Keratinocyte (primary cell): ENCODE measurements at regions not wholly inside any gene's neighbourhood (a gene's known extent, or its start where the extent isn't known, plus 50 kb on each side); places are given as distances from the start of the nearest gene placed in this dataset.

Experiments
- DNase-seq: peaks from one replicate; pipeline ENCODE4 v3.0.0-alpha.2; 2011; ENCODE audit warnings: low read depth, missing footprints, low spot score
- FAIRE-seq: peaks from 2 replicates; lab custom pipeline; 2011; peaks lifted over from hg19 to GRCh38; lab: Jason Lieb, UNC
- H2AFZ ChIP-seq: 2 replicates; pipeline ENCODE4 v1.6.0; 2012; ENCODE audit warnings: low read length, control low read depth, inconsistent platforms; ENCODE audit not compliant: control insufficient read depth
- H3K27ac ChIP-seq: 2 replicates; pipeline ENCODE4 v1.5.1; 2011; ENCODE audit warnings: low read length; ENCODE audit not compliant: control insufficient read depth, insufficient read depth
- H3K27me3 ChIP-seq: 3 replicates; pipeline ENCODE4 v1.6.0; 2011; ENCODE audit warnings: low read length; ENCODE audit not compliant: control insufficient read depth, insufficient read depth; ENCODE audit errors: extremely low read depth
- H3K36me3 ChIP-seq, 2 experiments: 2 replicates in 1 of 2; 3 replicates in 1 of 2; pipeline ENCODE4 v1.5.1; 2011; ENCODE audit warnings: low read length in 2 of 2, mild to moderate bottlenecking in 1 of 2; ENCODE audit not compliant: control insufficient read depth in 2 of 2, insufficient read depth in 2 of 2; ENCODE audit errors: extremely low read depth in 1 of 2
- H3K4me1 ChIP-seq: 3 replicates; pipeline ENCODE4 v1.5.1; 2011; ENCODE audit warnings: low read length; ENCODE audit not compliant: control insufficient read depth, insufficient read depth; ENCODE audit errors: extremely low read depth
- H3K4me2 ChIP-seq: 3 replicates; pipeline ENCODE4 v1.6.0; 2011; ENCODE audit warnings: low read depth, low read length; ENCODE audit not compliant: control insufficient read depth, insufficient read depth; ENCODE audit errors: extremely low read depth
- H3K4me3 ChIP-seq, 3 experiments: fragments of 200-600 bp in 1 of 3; sonication (generic) in 1 of 3; 2 replicates in 2 of 3; 3 replicates in 1 of 3; pipeline ENCODE4 v1.5.1; 2011 to 2016; ENCODE audit warnings: low read length in 3 of 3, mild to moderate bottlenecking in 3 of 3, control low read depth in 2 of 3, inconsistent platforms in 1 of 3, low read depth in 1 of 3, mixed read lengths in 1 of 3, mixed run types in 1 of 3, moderate library complexity in 1 of 3; ENCODE audit not compliant: control insufficient read depth in 2 of 3, insufficient read depth in 2 of 3; ENCODE audit errors: extremely low read depth in 1 of 3
- H3K79me2 ChIP-seq: 2 replicates; pipeline ENCODE4 v1.6.0; 2012; ENCODE audit warnings: low read length; ENCODE audit not compliant: control insufficient read depth, insufficient read depth
- H3K9ac ChIP-seq: 3 replicates; pipeline ENCODE4 v1.6.0; 2011; ENCODE audit warnings: low read length; ENCODE audit not compliant: control insufficient read depth, insufficient read depth; ENCODE audit errors: extremely low read depth
- H3K9me1 ChIP-seq: 3 replicates; pipeline ENCODE4 v1.6.0; 2011; ENCODE audit warnings: low read length; ENCODE audit not compliant: control insufficient read depth, insufficient read depth; ENCODE audit errors: extremely low read depth
- H3K9me3 ChIP-seq: 2 replicates; pipeline ENCODE4 v1.5.1; 2012; ENCODE audit warnings: low read depth, low read length; ENCODE audit not compliant: control insufficient read depth
- H4K20me1 ChIP-seq: 3 replicates; pipeline ENCODE4 v1.6.0; 2011; ENCODE audit warnings: low read length; ENCODE audit not compliant: control insufficient read depth, insufficient read depth; ENCODE audit errors: extremely low read depth
- EZH2 ChIP-seq: IDR thresholded peaks from one replicate; pipeline ENCODE4 v1.6.1; 2012; ENCODE audit warnings: inconsistent platforms, mild to moderate bottlenecking, low read length, moderate library complexity
- dilution Hi-C: fragments of 300-500 bp; cut with MboI; formaldehyde crosslinking; loops from one replicate; pipeline ENCODE4 v1.7.0; 2020; ENCODE audit warnings: low sequenced_read_pairs; ENCODE audit not compliant: extremely low pct_ligation_motif_present
- TF ChIP-seq, protein P1 (sequence below), 3 experiments: IDR thresholded peaks in 1 of 3; conservative IDR thresholded peaks in 1 of 3; optimal IDR thresholded peaks in 1 of 3; 2 replicates in 2 of 3; 3 replicates in 1 of 3; pipeline versions ENCODE3 to v1.5.1; 2011; ENCODE audit warnings: low read length in 3 of 3, mild to moderate bottlenecking in 3 of 3, moderate library complexity in 2 of 3, control low read depth in 1 of 3, inconsistent platforms in 1 of 3; ENCODE audit not compliant: insufficient read depth in 2 of 3; ENCODE audit errors: extremely low read depth in 1 of 3

DNA sequence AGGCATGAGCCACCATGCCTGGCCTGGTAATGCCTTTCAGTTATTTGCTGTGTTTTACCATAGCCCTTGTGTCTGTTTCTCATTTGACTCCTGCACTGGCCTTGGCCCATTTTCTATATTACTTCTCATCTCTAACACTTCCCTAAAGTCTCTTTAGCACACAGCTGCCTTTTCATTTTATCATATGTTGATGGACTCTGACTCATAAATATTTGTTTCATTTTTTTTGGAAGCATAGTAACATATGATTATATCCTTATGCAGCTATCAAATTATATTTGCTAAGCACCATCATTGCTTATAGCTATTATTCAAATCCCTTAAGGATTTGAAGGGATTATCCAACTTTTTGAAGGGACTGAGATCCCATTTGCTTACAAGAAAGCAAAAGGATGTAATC is 320.3 kb downstream of the GPD2 start:
- DNase-seq (no peak), FAIRE-seq (no peak)
- dilution Hi-C loops = no loop called here

DNA sequence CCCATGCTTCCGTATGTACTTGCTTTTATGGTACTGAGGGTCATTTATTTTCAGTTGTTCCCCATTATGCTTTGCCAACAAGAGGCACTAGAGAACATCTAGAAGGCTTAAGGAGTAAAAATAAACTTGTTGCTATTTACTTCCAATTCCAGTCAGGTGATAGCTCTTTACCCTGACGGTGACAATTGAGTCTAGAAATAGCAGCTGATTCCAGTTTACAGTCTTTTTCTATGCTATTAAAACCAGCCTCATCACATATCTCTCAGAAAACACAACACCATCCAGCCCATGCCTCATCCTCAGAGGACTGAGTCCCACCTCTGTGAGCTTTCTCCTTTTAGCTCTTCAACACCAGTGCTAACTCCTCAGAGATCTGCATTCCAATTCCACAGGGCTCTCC is 327.0 kb downstream of the GPD2 start:
- FAIRE-seq (no peak), DNase-seq (no peak)
- TF ChIP-seq, protein P1, sequence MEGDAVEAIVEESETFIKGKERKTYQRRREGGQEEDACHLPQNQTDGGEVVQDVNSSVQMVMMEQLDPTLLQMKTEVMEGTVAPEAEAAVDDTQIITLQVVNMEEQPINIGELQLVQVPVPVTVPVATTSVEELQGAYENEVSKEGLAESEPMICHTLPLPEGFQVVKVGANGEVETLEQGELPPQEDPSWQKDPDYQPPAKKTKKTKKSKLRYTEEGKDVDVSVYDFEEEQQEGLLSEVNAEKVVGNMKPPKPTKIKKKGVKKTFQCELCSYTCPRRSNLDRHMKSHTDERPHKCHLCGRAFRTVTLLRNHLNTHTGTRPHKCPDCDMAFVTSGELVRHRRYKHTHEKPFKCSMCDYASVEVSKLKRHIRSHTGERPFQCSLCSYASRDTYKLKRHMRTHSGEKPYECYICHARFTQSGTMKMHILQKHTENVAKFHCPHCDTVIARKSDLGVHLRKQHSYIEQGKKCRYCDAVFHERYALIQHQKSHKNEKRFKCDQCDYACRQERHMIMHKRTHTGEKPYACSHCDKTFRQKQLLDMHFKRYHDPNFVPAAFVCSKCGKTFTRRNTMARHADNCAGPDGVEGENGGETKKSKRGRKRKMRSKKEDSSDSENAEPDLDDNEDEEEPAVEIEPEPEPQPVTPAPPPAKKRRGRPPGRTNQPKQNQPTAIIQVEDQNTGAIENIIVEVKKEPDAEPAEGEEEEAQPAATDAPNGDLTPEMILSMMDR (optimal IDR thresholded peaks at IDR 0.05 in 1 of 3, IDR thresholded peaks at IDR 0.05 in 1 of 3, conservative IDR thresholded peaks at IDR 0.05 in 1 of 3; ENCODE audit: extremely low read depth in 1 of 3, insufficient read depth in 2 of 3, low read length in 3 of 3) = no peak
- TF ChIP-seq EZH2 = no peak
- H3K9ac ChIP-seq = no peak overlapping the region
- H3K36me3 ChIP-seq = no peaks in the 10 kb centered on the region
- no peak overlapping the region for H3K4me3 ChIP-seq
- dilution Hi-C loops = no loop called here
- H2AFZ ChIP-seq = no peak overlapping the region
- H3K27ac ChIP-seq = no peak overlapping the region
- no peaks in the 10 kb centered on the region for H3K9me1 ChIP-seq
- H3K4me2 ChIP-seq = no peak overlapping the region
- no peaks in the 10 kb centered on the region for H3K27me3 ChIP-seq
- no peaks in the 10 kb centered on the region for H3K4me1 ChIP-seq
- H4K20me1 ChIP-seq = no peaks in the 10 kb centered on the region
- no peaks in the 10 kb centered on the region for H3K79me2 ChIP-seq
- H3K9me3 ChIP-seq = no peaks in the 10 kb centered on the region

More for the DNA sequence above, 320.3 kb downstream of the GPD2 start:
- Histone ChIP-seq H3K79me2 (no peaks in the 10 kb centered on the region), H3K27me3 (no peaks in the 10 kb centered on the region), H3K4me2 (no peak overlapping the region), H3K4me1 (no peaks in the 10 kb centered on the region), H3K9me1 (no peaks in the 10 kb centered on the region), H3K27ac (no peak overlapping the region), H3K4me3 (no peak overlapping the region), H3K36me3 (no peaks in the 10 kb centered on the region), H3K9me3 (no peaks in the 10 kb centered on the region), H3K9ac (no peak overlapping the region), H2AFZ (no peak overlapping the region), H4K20me1 (no peaks in the 10 kb centered on the region)
- TF ChIP-seq EZH2 = no peak
- TF ChIP-seq, protein P1 (optimal IDR thresholded peaks at IDR 0.05 in 1 of 3, IDR thresholded peaks at IDR 0.05 in 1 of 3, conservative IDR thresholded peaks at IDR 0.05 in 1 of 3; ENCODE audit: extremely low read depth in 1 of 3, insufficient read depth in 2 of 3, low read length in 3 of 3) = no peak
